ENCODE measurements at regions not wholly inside any gene's neighbourhood (a gene's known extent, or its start where the extent isn't known, plus 50 kb on each side); places are given as distances from the start of the nearest gene placed in this dataset.
A peak's percentile ranks its signal among the peaks of the same experiment; 100 is the strongest.

GRCh38 chr2:236730393-236730792 is 160.8 kb downstream of the ACKR3 start:
- TF ChIP-seq CTCF (IDR thresholded peaks at IDR 0.05; ENCODE audit: low read depth, low read length), result no peak
- in situ Hi-C loops (cut with HindIII; ENCODE audit: low sequenced_read_pairs), result no loop called here
- no peak overlapping the region for H3K4me3 ChIP-seq (ENCODE audit: low read depth, low read length)
- no peak for DNase-seq (ENCODE audit: low read depth, low spot score)

GRCh38 chr2:236731767-236732580 is 162.3 kb downstream of the ACKR3 start:
- DNase-seq (ENCODE audit: low read depth, low spot score), result peak; percentile 53
- in situ Hi-C loops (cut with HindIII; ENCODE audit: low sequenced_read_pairs), result no loop called here
- TF ChIP-seq CTCF (IDR thresholded peaks at IDR 0.05; ENCODE audit: low read depth, low read length), result no peak
- no peak overlapping the region for H3K4me3 ChIP-seq (ENCODE audit: low read depth, low read length)

DNA sequence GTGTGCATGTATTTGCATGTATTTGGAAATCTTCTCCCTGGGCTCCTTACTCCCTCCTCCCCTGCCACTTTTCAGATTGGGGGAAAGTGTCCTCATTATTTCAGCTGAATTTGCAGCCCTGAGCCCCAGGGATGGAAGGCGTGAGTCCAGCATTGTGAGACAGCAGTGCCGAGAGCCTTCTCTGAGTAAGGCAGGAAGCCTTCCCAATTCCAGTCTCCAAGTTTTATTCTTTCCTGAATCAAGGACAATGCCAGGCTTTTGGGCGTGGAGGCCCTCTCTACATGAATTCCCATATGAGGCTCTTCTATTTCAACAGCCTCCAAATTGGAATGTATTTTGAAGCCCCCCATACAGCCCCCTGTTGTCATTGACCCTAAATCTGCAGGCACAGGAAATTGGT is 163.5 kb downstream of the ACKR3 start:
- no peak for TF ChIP-seq CTCF (IDR thresholded peaks at IDR 0.05; ENCODE audit: low read depth, low read length)
- in situ Hi-C loops (cut with HindIII; ENCODE audit: low sequenced_read_pairs), result no loop called here
- no peak overlapping the region for H3K4me3 ChIP-seq (ENCODE audit: low read depth, low read length)
- no peak for DNase-seq (ENCODE audit: low read depth, low spot score)

GRCh38 chr2:236735825-236736238 is 166.2 kb downstream of the ACKR3 start:
- no peak for TF ChIP-seq CTCF (IDR thresholded peaks at IDR 0.05; ENCODE audit: low read depth, low read length)
- no peak for DNase-seq (ENCODE audit: low read depth, low spot score)
- in situ Hi-C loops (cut with HindIII; ENCODE audit: low sequenced_read_pairs), result no loop called here
- no peak overlapping the region for H3K4me3 ChIP-seq (ENCODE audit: low read depth, low read length)

GRCh38 chr2:236738030-236738429 is 168.4 kb downstream of the ACKR3 start:
- DNase-seq (ENCODE audit: low read depth, low spot score), result no peak
- no peak for TF ChIP-seq CTCF (IDR thresholded peaks at IDR 0.05; ENCODE audit: low read depth, low read length)
- in situ Hi-C loops (cut with HindIII; ENCODE audit: low sequenced_read_pairs), result no loop called here
- no peak overlapping the region for H3K4me3 ChIP-seq (ENCODE audit: low read depth, low read length)

DNA sequence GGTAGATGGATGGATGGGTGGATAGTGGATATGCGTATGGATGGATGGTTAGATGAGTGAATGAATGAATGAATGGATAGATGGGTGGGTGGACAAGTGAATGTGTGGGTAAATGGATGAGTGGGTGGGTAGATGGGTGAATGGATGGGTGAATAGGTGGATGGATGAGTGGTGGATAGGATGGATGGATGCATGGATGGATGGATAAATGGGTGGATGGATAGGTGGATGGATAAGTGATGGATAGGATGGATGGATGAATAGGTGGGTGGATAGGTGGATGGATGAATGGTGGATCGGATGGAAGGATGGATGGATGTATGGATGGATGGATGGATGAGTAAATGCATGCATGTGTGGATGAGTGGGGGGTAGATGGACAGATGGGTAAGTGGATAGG is 169.3 kb downstream of the ACKR3 start:
- TF ChIP-seq CTCF (IDR thresholded peaks at IDR 0.05; ENCODE audit: low read depth, low read length), result no peak
- no peak for DNase-seq (ENCODE audit: low read depth, low spot score)
- no peak overlapping the region for H3K4me3 ChIP-seq (ENCODE audit: low read depth, low read length)
- in situ Hi-C loops (cut with HindIII; ENCODE audit: low sequenced_read_pairs), result no loop called here

Measured in astrocyte of the spinal cord (primary cell).